ENCODE measurements at regions not wholly inside any gene's neighbourhood (a gene's known extent, or its start where the extent isn't known, plus 50 kb on each side); places are given as distances from the start of the nearest gene placed in this dataset.

- intact Hi-C loops (cut with DNase I; ENCODE audit: low total_unique reads): no loop called here
- Histone ChIP-seq H3K4me1 (no peaks in the 10 kb centered on the region), H3K27me3 (peaks cover 0 to 7% of the 10 kb centered on the region in 2 donors), H3K4me3 (no peak overlapping the region), H3K9me3 (no peaks in the 10 kb centered on the region), H3K27ac (no peak overlapping the region), H3K36me3 (no peaks in the 10 kb centered on the region)
- no peak for DNase-seq (ENCODE audit: low spot score in 2 of 2)
- TF ChIP-seq, protein P1, sequence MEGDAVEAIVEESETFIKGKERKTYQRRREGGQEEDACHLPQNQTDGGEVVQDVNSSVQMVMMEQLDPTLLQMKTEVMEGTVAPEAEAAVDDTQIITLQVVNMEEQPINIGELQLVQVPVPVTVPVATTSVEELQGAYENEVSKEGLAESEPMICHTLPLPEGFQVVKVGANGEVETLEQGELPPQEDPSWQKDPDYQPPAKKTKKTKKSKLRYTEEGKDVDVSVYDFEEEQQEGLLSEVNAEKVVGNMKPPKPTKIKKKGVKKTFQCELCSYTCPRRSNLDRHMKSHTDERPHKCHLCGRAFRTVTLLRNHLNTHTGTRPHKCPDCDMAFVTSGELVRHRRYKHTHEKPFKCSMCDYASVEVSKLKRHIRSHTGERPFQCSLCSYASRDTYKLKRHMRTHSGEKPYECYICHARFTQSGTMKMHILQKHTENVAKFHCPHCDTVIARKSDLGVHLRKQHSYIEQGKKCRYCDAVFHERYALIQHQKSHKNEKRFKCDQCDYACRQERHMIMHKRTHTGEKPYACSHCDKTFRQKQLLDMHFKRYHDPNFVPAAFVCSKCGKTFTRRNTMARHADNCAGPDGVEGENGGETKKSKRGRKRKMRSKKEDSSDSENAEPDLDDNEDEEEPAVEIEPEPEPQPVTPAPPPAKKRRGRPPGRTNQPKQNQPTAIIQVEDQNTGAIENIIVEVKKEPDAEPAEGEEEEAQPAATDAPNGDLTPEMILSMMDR (IDR thresholded peaks at IDR 0.05): no peak
- no peak for TF ChIP-seq POLR2AphosphoS5 (IDR thresholded peaks at IDR 0.05)
- no peak for TF ChIP-seq POLR2A (IDR thresholded peaks at IDR 0.05)
Observed at GRCh38 chr5:113871972-113872371, 358.5 kb downstream of the YTHDC2 start.

DNA sequence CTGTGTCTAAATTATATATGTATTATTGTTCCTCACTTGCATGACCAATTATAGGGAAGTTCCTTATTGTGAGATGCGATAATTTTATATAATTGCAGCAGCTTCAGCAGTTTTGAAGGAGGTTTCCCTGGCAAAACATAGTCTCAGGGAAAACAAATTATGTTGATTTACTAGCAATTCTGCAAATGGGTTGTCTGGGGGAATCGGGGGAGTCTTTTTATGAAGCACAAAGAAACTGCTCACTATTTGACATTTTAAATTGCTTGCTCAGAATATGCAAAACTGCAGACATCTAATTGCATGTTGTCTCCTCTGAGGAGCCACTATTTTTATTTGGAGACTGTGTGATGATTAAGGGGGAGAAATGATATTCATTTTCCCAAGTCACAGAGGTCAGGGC lies 361.6 kb downstream of the YTHDC2 start:
- Histone ChIP-seq H3K9me3 (no peaks in the 10 kb centered on the region), H3K4me1 (no peaks in the 10 kb centered on the region), H3K36me3 (no peaks in the 10 kb centered on the region), H3K27me3 (peaks cover 0 to 3% of the 10 kb centered on the region in 2 donors), H3K4me3 (no peak overlapping the region), H3K27ac (no peak overlapping the region)
- TF ChIP-seq, protein P1 (IDR thresholded peaks at IDR 0.05): no peak
- TF ChIP-seq POLR2AphosphoS5 (IDR thresholded peaks at IDR 0.05) (no peak), POLR2A (IDR thresholded peaks at IDR 0.05) (no peak)
- intact Hi-C loops (cut with DNase I; ENCODE audit: low total_unique reads): no loop called here
- DNase-seq (ENCODE audit: low spot score in 2 of 2): no peak

DNA sequence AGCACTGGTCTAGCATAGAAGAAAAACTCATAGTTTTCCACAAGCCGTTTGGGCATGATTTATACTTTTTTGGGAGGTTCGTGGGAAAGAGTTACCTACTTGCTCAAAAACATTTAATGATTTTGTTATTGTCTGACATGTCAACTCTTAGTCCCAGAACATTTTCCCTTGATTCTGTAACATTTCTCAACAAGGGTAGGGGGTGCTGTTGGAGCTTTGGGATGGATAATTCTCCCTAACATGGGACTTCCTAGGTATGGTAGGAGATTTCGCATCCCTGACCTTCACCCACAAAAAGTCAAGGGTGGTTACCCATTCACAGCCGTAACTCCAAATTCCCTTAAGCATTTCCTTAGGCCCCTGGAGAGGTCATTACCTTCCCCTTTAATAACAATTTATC lies 378.0 kb downstream of the YTHDC2 start:
- Histone ChIP-seq H3K4me3 (no peak overlapping the region), H3K27me3 (no peaks in the 10 kb centered on the region), H3K27ac (no peak overlapping the region), H3K4me1 (no peaks in the 10 kb centered on the region), H3K36me3 (no peaks in the 10 kb centered on the region), H3K9me3 (no peaks in the 10 kb centered on the region)
- no peak for DNase-seq (ENCODE audit: low spot score in 2 of 2)
- intact Hi-C loops (cut with DNase I; ENCODE audit: low total_unique reads): no loop called here
- TF ChIP-seq POLR2A (IDR thresholded peaks at IDR 0.05) (no peak), POLR2AphosphoS5 (IDR thresholded peaks at IDR 0.05) (no peak)
- TF ChIP-seq, protein P1 (IDR thresholded peaks at IDR 0.05): no peak

GRCh38 chr5:113896789-113897188 lies 383.3 kb downstream of the YTHDC2 start:
- no peaks in the 10 kb centered on the region for H3K27me3 ChIP-seq
- TF ChIP-seq POLR2AphosphoS5 (IDR thresholded peaks at IDR 0.05): no peak
- TF ChIP-seq, protein P1 (IDR thresholded peaks at IDR 0.05): no peak

GRCh38 chr5:113897748-113898147 lies 384.3 kb downstream of the YTHDC2 start:
- H3K27ac ChIP-seq: no peak overlapping the region
- DNase-seq (ENCODE audit: low spot score in 2 of 2): no peak
- TF ChIP-seq POLR2AphosphoS5 (IDR thresholded peaks at IDR 0.05) (no peak), POLR2A (IDR thresholded peaks at IDR 0.05) (no peak)
- TF ChIP-seq, protein P1 (IDR thresholded peaks at IDR 0.05): no peak

More at GRCh38 chr5:113896789-113897188, 383.3 kb downstream of the YTHDC2 start:
- no peak overlapping the region for H3K27ac ChIP-seq
- H3K36me3 ChIP-seq: no peaks in the 10 kb centered on the region
- H3K4me1 ChIP-seq: no peaks in the 10 kb centered on the region
- DNase-seq (ENCODE audit: low spot score in 2 of 2): no peak
- intact Hi-C loops (cut with DNase I; ENCODE audit: low total_unique reads): no loop called here
- H3K9me3 ChIP-seq: no peaks in the 10 kb centered on the region
- no peak overlapping the region for H3K4me3 ChIP-seq

More at GRCh38 chr5:113897748-113898147, 384.3 kb downstream of the YTHDC2 start:
- H3K4me1 ChIP-seq: no peaks in the 10 kb centered on the region
- intact Hi-C loops (cut with DNase I; ENCODE audit: low total_unique reads): no loop called here
- H3K4me3 ChIP-seq: no peak overlapping the region
- no peaks in the 10 kb centered on the region for H3K36me3 ChIP-seq
- no peaks in the 10 kb centered on the region for H3K27me3 ChIP-seq
- no peaks in the 10 kb centered on the region for H3K9me3 ChIP-seq

Data from breast epithelium (tissue), 4 donors.